HepG2 (cell line): ENCODE measurements at regions not wholly inside any gene's neighbourhood (a gene's known extent, or its start where the extent isn't known, plus 50 kb on each side); places are given as distances from the start of the nearest gene placed in this dataset.
A peak's percentile ranks its signal among the peaks of the same experiment; 100 is the strongest.

Experiments
- BHLHE40 ChIP-seq: IDR thresholded peaks from 2 replicates; pipeline ENCODE4 v1.6.1; 2011; ENCODE audit warnings: low read length, improper control_type of control experiment
- HNRNPUL1 ChIP-seq: fragments of 200-400 bp; formaldehyde crosslinking; IDR thresholded peaks from 2 replicates; pipeline ENCODE4 v1.6.1; 2017; ENCODE audit warnings: low read depth, mild to moderate bottlenecking, low read length, moderate library complexity
- SOX6 ChIP-seq, 2 experiments: fragments of 450-650 bp in 1 of 2; sonication (generic) in 1 of 2; formaldehyde crosslinking in 1 of 2; IDR thresholded peaks; 2 replicates each; pipeline versions ENCODE4 v1.4.0 to v1.6.1; 2017 to 2020; ENCODE audit warnings: antibody characterized with exemption in 1 of 2, mild to moderate bottlenecking in 1 of 2, missing genetic modification reagents in 1 of 2
- SRSF9 ChIP-seq: fragments of 200-400 bp; formaldehyde crosslinking; IDR thresholded peaks from 2 replicates; pipeline ENCODE4 v1.6.1; 2018; ENCODE audit warnings: borderline replicate concordance, mild to moderate bottlenecking, low read depth, low read length; ENCODE audit not compliant: insufficient read depth, poor library complexity, severe bottlenecking
- ZNF232 ChIP-seq: sonication (generic); formaldehyde crosslinking; IDR thresholded peaks from 2 replicates; pipeline ENCODE4 v1.4.0; 2020; ENCODE audit warnings: missing genetic modification reagents, borderline replicate concordance
- ZNF782 ChIP-seq: sonication (generic); formaldehyde crosslinking; IDR thresholded peaks from 2 replicates; pipeline ENCODE4 v1.4.0; 2020; ENCODE audit warnings: missing genetic modification reagents, mild to moderate bottlenecking, borderline replicate concordance
- ZSCAN20 ChIP-seq: sonication (generic); formaldehyde crosslinking; IDR thresholded peaks from 2 replicates; pipeline ENCODE4 v1.4.0; 2020; ENCODE audit warnings: missing genetic modification reagents, mild to moderate bottlenecking, borderline replicate concordance
- TF ChIP-seq, protein P1 (sequence below): sonication (generic); formaldehyde crosslinking; IDR thresholded peaks from 2 replicates; pipeline ENCODE4 v1.4.0; 2020; ENCODE audit warnings: missing genetic modification reagents
- TF ChIP-seq, protein P2 (sequence below): sonication (generic); formaldehyde crosslinking; IDR thresholded peaks from 2 replicates; pipeline ENCODE4 v1.5.0; 2020; ENCODE audit warnings: mild to moderate bottlenecking, missing genetic modification reagents, moderate library complexity

GRCh38 chr18:43571078-43571689, 293.9 kb upstream of the SYT4 start:
- no peak for TF ChIP-seq ZNF782 (CRISPR knock-in tag)
- TF ChIP-seq HNRNPUL1 = no peak
- TF ChIP-seq BHLHE40 = no peak
- no peak for TF ChIP-seq ZSCAN20 (CRISPR knock-in tag)
- TF ChIP-seq, protein P1, sequence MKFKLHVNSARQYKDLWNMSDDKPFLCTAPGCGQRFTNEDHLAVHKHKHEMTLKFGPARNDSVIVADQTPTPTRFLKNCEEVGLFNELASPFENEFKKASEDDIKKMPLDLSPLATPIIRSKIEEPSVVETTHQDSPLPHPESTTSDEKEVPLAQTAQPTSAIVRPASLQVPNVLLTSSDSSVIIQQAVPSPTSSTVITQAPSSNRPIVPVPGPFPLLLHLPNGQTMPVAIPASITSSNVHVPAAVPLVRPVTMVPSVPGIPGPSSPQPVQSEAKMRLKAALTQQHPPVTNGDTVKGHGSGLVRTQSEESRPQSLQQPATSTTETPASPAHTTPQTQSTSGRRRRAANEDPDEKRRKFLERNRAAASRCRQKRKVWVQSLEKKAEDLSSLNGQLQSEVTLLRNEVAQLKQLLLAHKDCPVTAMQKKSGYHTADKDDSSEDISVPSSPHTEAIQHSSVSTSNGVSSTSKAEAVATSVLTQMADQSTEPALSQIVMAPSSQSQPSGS (CRISPR knock-in tag) = no peak
- no peak for TF ChIP-seq ZNF232 (CRISPR knock-in tag)
- TF ChIP-seq, protein P2, sequence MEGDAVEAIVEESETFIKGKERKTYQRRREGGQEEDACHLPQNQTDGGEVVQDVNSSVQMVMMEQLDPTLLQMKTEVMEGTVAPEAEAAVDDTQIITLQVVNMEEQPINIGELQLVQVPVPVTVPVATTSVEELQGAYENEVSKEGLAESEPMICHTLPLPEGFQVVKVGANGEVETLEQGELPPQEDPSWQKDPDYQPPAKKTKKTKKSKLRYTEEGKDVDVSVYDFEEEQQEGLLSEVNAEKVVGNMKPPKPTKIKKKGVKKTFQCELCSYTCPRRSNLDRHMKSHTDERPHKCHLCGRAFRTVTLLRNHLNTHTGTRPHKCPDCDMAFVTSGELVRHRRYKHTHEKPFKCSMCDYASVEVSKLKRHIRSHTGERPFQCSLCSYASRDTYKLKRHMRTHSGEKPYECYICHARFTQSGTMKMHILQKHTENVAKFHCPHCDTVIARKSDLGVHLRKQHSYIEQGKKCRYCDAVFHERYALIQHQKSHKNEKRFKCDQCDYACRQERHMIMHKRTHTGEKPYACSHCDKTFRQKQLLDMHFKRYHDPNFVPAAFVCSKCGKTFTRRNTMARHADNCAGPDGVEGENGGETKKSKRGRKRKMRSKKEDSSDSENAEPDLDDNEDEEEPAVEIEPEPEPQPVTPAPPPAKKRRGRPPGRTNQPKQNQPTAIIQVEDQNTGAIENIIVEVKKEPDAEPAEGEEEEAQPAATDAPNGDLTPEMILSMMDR (CRISPR knock-in tag) = peak; percentile 57
- TF ChIP-seq SOX6 (IDR thresholded peaks at IDR 0.05) = no peak
- TF ChIP-seq SOX6 (CRISPR knock-in tag; IDR thresholded peaks at IDR 0.05) = no peak
- TF ChIP-seq SRSF9 = no peak
